K562 (cell line): ENCODE measurements at regions not wholly inside any gene's neighbourhood (a gene's known extent, or its start where the extent isn't known, plus 50 kb on each side); places are given as distances from the start of the nearest gene placed in this dataset.

ENCODE experiments used
- ATAC-seq: fragments of 200-7000 bp; cut with Tn5 transposase; 3 replicates; pipeline ENCODE4 v1.9.1; 2020; ENCODE audit warnings: moderate library complexity
- BruUV-seq: library from RNA; stranded (reverse); fragments of 400-500 nt; replicated peaks from 2 replicates; lab custom pipeline; 2021; lab: Mats Ljungman, UMichigan
- CTCF ChIA-PET: fragments of 300-600 bp; formaldehyde crosslinking; extraction: SDS; loops from one replicate; lab custom pipeline; 2021; ENCODE audit warnings: low intra/inter-chr PET ratio; lab: Yijun Ruan, JAX
- POLR2A ChIA-PET: fragments of 300-600, 350-650 bp; sonication (Branson Sonifier 250); formaldehyde crosslinking; extraction: SDS; loops from one replicate; lab custom pipeline; 2021; ENCODE audit warnings: antibody characterized with exemption, inconsistent platforms; lab: Yijun Ruan, JAX
- DNase-seq, 4 experiments: peaks; one replicate each; pipeline versions ENCODE4 v3.0.0 to v3.0.0-alpha.2; 2011 to 2018; ENCODE audit warnings: low spot score in 3 of 4, mixed read lengths in 3 of 4; ENCODE audit errors: extremely low read depth in 1 of 4
- FAIRE-seq: peaks from 2 replicates; lab custom pipeline; 2011; peaks lifted over from hg19 to GRCh38; lab: Jason Lieb, UNC
- H2AFZ ChIP-seq: 2 replicates; pipeline ENCODE4 v1.6.0; 2011; ENCODE audit warnings: low read depth, low read length, control low read depth, inconsistent platforms
- H3K27ac ChIP-seq: fragments of 200-600 bp; 3 replicates; pipeline ENCODE4 v1.8.0; 2011; ENCODE audit warnings: low read depth, mild to moderate bottlenecking, control low read depth, inconsistent platforms, low read length, moderate library complexity, mixed read lengths; ENCODE audit errors: extremely low read depth
- H3K27me3 ChIP-seq, 2 experiments: fragments of 300-600 bp in 1 of 2; 2 replicates in 1 of 2; 3 replicates in 1 of 2; pipeline versions ENCODE4 v1.6.0 to v1.8.0; 2011; ENCODE audit warnings: inconsistent platforms in 2 of 2, low read length in 2 of 2, mild to moderate bottlenecking in 1 of 2, mixed read lengths in 1 of 2, moderate library complexity in 1 of 2; ENCODE audit not compliant: control insufficient read depth in 2 of 2, insufficient read depth in 2 of 2
- H3K36me3 ChIP-seq: fragments of 300-600 bp; 3 replicates; pipeline ENCODE4 v1.8.0; 2011; ENCODE audit warnings: mild to moderate bottlenecking, low read length, inconsistent platforms; ENCODE audit not compliant: control insufficient read depth, insufficient read depth
- H3K4me1 ChIP-seq, 2 experiments: fragments of 200-600 bp in 1 of 2; replicated peaks in 1 of 2; 2 replicates in 1 of 2; 3 replicates in 1 of 2; pipeline versions ENCODE4 v1.5.1 to v1.8.0; 2011; ENCODE audit warnings: inconsistent platforms in 2 of 2, low read length in 2 of 2, mild to moderate bottlenecking in 1 of 2, mixed read lengths in 1 of 2, moderate library complexity in 1 of 2; ENCODE audit not compliant: control insufficient read depth in 2 of 2, insufficient read depth in 2 of 2
- H3K4me2 ChIP-seq: 2 replicates; pipeline ENCODE4 v1.6.1; 2011; ENCODE audit warnings: low read length, control low read depth, inconsistent platforms, mixed read lengths; ENCODE audit not compliant: insufficient read depth
- H3K4me3 ChIP-seq: fragments of 200-600 bp; sonication (generic), shearing (Covaris generic); 2 replicates; pipeline ENCODE4 v1.5.1; 2016; ENCODE audit warnings: control low read depth, inconsistent platforms
- H3K79me2 ChIP-seq: fragments of 200-600 bp; 3 replicates; pipeline ENCODE4 v1.8.0; 2011; ENCODE audit warnings: low read length, inconsistent platforms; ENCODE audit not compliant: control insufficient read depth, insufficient read depth
- H3K9ac ChIP-seq, 2 experiments: 2 replicates each; pipeline versions ENCODE4 v1.6.0 to v1.6.1; 2011; ENCODE audit warnings: low read depth in 2 of 2, low read length in 2 of 2, control low read depth in 1 of 2, inconsistent platforms in 1 of 2, mild to moderate bottlenecking in 1 of 2, mixed read lengths in 1 of 2; ENCODE audit not compliant: insufficient read depth in 1 of 2
- H3K9me1 ChIP-seq: one replicate; pipeline ENCODE4 v1.6.0; 2011; ENCODE audit warnings: inconsistent platforms, mild to moderate bottlenecking, low read length, moderate library complexity; ENCODE audit not compliant: control insufficient read depth, insufficient read depth
- H3K9me3 ChIP-seq: replicated peaks from 2 replicates; pipeline ENCODE4 v1.5.1; 2011; ENCODE audit warnings: low read depth, low read length, inconsistent platforms; ENCODE audit not compliant: control insufficient read depth, insufficient read depth
- H4K20me1 ChIP-seq: replicated peaks from 2 replicates; pipeline ENCODE4 v1.6.1; 2011; ENCODE audit warnings: low read length, inconsistent platforms, mixed read lengths; ENCODE audit not compliant: control insufficient read depth, insufficient read depth
- MTA1 ChIP-seq: fragments of 450-650 bp; IDR thresholded peaks from 2 replicates; pipeline ENCODE4 v1.6.1; 2017; ENCODE audit warnings: borderline replicate concordance
- WGBS: fragments of 100-300 bp; shearing (Covaris generic); methylation state at CpG from one replicate; pipeline ENCODE4 v1.1.6; 2016; ENCODE audit warnings: low coverage, mixed read lengths; ENCODE audit not compliant: insufficient coverage; ENCODE audit errors: missing lambda C conversion rate; 5-methylcytosine and 5-hydroxymethylcytosine counted together
- in situ Hi-C: fragments of 300-500 bp; cut with MboI; formaldehyde crosslinking; loops from 4 replicates; pipeline ENCODE4 v1.15.0; 2018; ENCODE audit warnings: inconsistent platforms, mixed read lengths
- intact Hi-C: fragments of 100-400 bp; cut with micrococcal nuclease; formaldehyde crosslinking; loops from 2 replicates; pipeline ENCODE4 v1.14.2; 2022
- TF ChIP-seq, protein P1 (sequence below): fragments of 150-350 bp; conservative IDR thresholded peaks from 2 replicates; pipeline ENCODE4 v1.6.1; 2014; ENCODE audit warnings: low read length
- TF ChIP-seq, protein P2 (sequence below), 3 experiments: IDR thresholded peaks in 2 of 3; conservative IDR thresholded peaks in 1 of 3; 2 replicates each; pipeline ENCODE4 v1.5.1; 2011 to 2012; ENCODE audit warnings: low read length in 3 of 3, mild to moderate bottlenecking in 3 of 3, control low read depth in 2 of 3, improper control_type of control experiment in 1 of 3, inconsistent platforms in 1 of 3, low read depth in 1 of 3, mixed read lengths in 1 of 3, moderate library complexity in 1 of 3; ENCODE audit not compliant: insufficient read depth in 2 of 3
- TF ChIP-seq, protein P3 (sequence below): fragments of 200-600 bp; sonication (generic); IDR thresholded peaks from one replicate; pipeline ENCODE4 v1.6.1; 2012; ENCODE audit warnings: mild to moderate bottlenecking, low read depth, low read length, inconsistent platforms

DNA sequence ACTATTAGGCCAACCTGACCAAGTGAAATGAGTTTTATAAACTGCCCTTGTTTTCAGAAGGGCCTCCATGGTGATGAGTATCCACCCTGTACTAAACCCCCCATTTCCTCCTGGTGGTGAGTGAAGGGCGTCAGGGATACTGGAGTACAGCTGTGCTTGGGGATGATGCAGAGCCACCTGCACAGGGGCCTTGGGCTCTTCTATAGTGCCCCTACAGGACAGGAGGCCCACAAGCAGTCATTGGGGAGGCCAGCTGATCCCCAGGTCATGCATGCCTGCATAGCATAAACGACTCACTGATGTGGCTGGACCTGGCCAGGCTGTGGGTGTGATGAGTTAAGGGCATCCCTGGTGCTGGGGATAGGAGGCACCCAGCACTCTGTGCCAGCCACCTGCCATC is 114.1 kb upstream of the CELF2 start:
- H4K20me1 ChIP-seq, result no peaks in the 10 kb centered on the region
- H3K27me3 ChIP-seq, result no peaks in the 10 kb centered on the region
- H3K36me3 ChIP-seq, result no peaks in the 10 kb centered on the region
- DNase-seq, result no peak
- H3K79me2 ChIP-seq, result no peaks in the 10 kb centered on the region
- WGBS, result 4% methylated on average over 2 of the region's 2 CpGs
- no peak overlapping the region for H3K27ac ChIP-seq
- H2AFZ ChIP-seq, result no peak overlapping the region
- BruUV-seq, result no TSS peak
- TF ChIP-seq MTA1, result no peak
- TF ChIP-seq, protein P1, sequence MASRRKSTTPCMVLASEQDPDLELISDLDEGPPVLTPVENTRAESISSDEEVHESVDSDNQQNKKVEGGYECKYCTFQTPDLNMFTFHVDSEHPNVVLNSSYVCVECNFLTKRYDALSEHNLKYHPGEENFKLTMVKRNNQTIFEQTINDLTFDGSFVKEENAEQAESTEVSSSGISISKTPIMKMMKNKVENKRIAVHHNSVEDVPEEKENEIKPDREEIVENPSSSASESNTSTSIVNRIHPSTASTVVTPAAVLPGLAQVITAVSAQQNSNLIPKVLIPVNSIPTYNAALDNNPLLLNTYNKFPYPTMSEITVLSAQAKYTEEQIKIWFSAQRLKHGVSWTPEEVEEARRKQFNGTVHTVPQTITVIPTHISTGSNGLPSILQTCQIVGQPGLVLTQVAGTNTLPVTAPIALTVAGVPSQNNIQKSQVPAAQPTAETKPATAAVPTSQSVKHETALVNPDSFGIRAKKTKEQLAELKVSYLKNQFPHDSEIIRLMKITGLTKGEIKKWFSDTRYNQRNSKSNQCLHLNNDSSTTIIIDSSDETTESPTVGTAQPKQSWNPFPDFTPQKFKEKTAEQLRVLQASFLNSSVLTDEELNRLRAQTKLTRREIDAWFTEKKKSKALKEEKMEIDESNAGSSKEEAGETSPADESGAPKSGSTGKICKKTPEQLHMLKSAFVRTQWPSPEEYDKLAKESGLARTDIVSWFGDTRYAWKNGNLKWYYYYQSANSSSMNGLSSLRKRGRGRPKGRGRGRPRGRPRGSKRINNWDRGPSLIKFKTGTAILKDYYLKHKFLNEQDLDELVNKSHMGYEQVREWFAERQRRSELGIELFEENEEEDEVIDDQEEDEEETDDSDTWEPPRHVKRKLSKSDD, result no peak
- TF ChIP-seq, protein P2, sequence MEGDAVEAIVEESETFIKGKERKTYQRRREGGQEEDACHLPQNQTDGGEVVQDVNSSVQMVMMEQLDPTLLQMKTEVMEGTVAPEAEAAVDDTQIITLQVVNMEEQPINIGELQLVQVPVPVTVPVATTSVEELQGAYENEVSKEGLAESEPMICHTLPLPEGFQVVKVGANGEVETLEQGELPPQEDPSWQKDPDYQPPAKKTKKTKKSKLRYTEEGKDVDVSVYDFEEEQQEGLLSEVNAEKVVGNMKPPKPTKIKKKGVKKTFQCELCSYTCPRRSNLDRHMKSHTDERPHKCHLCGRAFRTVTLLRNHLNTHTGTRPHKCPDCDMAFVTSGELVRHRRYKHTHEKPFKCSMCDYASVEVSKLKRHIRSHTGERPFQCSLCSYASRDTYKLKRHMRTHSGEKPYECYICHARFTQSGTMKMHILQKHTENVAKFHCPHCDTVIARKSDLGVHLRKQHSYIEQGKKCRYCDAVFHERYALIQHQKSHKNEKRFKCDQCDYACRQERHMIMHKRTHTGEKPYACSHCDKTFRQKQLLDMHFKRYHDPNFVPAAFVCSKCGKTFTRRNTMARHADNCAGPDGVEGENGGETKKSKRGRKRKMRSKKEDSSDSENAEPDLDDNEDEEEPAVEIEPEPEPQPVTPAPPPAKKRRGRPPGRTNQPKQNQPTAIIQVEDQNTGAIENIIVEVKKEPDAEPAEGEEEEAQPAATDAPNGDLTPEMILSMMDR (IDR thresholded peaks at IDR 0.05 in 2 of 3, conservative IDR thresholded peaks at IDR 0.05 in 1 of 3; ENCODE audit: insufficient read depth in 2 of 3, low read depth in 1 of 3, low read length in 3 of 3), result 0 out of 6 replicates have a peak, but pooled peaks of 1 of the 3 experiments have one; percentile 2
- TF ChIP-seq, protein P3, sequence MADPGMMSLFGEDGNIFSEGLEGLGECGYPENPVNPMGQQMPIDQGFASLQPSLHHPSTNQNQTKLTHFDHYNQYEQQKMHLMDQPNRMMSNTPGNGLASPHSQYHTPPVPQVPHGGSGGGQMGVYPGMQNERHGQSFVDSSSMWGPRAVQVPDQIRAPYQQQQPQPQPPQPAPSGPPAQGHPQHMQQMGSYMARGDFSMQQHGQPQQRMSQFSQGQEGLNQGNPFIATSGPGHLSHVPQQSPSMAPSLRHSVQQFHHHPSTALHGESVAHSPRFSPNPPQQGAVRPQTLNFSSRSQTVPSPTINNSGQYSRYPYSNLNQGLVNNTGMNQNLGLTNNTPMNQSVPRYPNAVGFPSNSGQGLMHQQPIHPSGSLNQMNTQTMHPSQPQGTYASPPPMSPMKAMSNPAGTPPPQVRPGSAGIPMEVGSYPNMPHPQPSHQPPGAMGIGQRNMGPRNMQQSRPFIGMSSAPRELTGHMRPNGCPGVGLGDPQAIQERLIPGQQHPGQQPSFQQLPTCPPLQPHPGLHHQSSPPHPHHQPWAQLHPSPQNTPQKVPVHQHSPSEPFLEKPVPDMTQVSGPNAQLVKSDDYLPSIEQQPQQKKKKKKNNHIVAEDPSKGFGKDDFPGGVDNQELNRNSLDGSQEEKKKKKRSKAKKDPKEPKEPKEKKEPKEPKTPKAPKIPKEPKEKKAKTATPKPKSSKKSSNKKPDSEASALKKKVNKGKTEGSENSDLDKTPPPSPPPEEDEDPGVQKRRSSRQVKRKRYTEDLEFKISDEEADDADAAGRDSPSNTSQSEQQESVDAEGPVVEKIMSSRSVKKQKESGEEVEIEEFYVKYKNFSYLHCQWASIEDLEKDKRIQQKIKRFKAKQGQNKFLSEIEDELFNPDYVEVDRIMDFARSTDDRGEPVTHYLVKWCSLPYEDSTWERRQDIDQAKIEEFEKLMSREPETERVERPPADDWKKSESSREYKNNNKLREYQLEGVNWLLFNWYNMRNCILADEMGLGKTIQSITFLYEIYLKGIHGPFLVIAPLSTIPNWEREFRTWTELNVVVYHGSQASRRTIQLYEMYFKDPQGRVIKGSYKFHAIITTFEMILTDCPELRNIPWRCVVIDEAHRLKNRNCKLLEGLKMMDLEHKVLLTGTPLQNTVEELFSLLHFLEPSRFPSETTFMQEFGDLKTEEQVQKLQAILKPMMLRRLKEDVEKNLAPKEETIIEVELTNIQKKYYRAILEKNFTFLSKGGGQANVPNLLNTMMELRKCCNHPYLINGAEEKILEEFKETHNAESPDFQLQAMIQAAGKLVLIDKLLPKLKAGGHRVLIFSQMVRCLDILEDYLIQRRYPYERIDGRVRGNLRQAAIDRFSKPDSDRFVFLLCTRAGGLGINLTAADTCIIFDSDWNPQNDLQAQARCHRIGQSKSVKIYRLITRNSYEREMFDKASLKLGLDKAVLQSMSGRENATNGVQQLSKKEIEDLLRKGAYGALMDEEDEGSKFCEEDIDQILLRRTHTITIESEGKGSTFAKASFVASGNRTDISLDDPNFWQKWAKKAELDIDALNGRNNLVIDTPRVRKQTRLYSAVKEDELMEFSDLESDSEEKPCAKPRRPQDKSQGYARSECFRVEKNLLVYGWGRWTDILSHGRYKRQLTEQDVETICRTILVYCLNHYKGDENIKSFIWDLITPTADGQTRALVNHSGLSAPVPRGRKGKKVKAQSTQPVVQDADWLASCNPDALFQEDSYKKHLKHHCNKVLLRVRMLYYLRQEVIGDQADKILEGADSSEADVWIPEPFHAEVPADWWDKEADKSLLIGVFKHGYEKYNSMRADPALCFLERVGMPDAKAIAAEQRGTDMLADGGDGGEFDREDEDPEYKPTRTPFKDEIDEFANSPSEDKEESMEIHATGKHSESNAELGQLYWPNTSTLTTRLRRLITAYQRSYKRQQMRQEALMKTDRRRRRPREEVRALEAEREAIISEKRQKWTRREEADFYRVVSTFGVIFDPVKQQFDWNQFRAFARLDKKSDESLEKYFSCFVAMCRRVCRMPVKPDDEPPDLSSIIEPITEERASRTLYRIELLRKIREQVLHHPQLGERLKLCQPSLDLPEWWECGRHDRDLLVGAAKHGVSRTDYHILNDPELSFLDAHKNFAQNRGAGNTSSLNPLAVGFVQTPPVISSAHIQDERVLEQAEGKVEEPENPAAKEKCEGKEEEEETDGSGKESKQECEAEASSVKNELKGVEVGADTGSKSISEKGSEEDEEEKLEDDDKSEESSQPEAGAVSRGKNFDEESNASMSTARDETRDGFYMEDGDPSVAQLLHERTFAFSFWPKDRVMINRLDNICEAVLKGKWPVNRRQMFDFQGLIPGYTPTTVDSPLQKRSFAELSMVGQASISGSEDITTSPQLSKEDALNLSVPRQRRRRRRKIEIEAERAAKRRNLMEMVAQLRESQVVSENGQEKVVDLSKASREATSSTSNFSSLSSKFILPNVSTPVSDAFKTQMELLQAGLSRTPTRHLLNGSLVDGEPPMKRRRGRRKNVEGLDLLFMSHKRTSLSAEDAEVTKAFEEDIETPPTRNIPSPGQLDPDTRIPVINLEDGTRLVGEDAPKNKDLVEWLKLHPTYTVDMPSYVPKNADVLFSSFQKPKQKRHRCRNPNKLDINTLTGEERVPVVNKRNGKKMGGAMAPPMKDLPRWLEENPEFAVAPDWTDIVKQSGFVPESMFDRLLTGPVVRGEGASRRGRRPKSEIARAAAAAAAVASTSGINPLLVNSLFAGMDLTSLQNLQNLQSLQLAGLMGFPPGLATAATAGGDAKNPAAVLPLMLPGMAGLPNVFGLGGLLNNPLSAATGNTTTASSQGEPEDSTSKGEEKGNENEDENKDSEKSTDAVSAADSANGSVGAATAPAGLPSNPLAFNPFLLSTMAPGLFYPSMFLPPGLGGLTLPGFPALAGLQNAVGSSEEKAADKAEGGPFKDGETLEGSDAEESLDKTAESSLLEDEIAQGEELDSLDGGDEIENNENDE, result no peak
- H3K9me1 ChIP-seq, result no peaks in the 10 kb centered on the region
- in situ Hi-C loops, result loop anchor here (25.0 kb wide), 1 partner anchor 859 kb away; no protein-coding TSS in a partner anchor
- no peaks in the 10 kb centered on the region for H3K9me3 ChIP-seq
- no peak overlapping the region for H3K4me2 ChIP-seq
- no peak overlapping the region for H3K4me3 ChIP-seq
- no peak for FAIRE-seq
- no peaks in the 10 kb centered on the region for H3K4me1 ChIP-seq
- no peak for ATAC-seq
- no peak overlapping the region for H3K9ac ChIP-seq
- ChIA-PET POLR2A (interaction anchor here (0.6 kb wide), 1 partner anchor 16 kb away, joined by 3 read pairs; no protein-coding TSS in a partner anchor), CTCF (no interaction called here)
- intact Hi-C loops, result no loop called here
